ENCODE measurements at regions not wholly inside any gene's neighbourhood (a gene's known extent, or its start where the extent isn't known, plus 50 kb on each side); places are given as distances from the start of the nearest gene placed in this dataset.

DNA sequence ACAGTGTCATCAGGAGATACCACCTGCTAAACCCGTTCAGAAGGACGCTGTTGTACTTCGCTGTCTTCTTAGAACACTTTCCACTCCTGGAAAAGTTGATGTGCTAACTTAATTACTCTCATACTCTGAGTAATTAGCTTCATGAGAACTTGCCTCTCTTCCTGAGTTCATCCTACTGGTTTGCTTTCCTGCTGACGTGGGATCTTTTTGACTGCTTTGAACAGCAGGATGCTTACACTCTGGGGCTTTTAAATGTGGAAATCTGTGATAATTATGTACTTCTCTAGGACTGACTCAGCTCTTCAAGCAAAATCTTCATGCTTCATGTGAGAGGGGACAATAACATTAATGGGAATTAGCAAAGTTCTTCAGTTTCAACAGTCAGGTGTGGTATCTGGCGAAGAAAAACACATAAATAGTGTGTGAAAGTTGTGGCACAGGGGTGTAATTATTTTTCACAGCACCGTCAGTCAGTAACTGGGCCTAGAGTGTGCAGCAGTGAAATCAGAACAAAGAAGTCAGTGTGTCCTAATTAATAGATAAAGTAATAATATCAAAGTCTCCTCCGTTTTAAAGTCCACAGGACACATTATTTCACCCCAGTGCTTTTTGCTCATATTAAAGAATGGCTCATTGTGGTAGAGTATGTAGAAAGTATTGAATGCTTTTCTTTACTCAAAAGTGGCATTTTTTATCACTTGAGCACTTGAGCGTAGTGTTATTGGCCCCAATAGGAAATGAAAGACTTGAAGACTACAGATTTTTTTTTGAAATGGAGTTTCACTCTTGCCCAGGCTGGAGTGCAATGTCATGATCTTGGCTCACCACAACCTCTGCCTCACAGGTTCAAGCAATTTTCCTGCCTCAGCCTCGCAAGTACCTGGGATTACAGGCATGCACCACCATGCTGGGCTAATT lies 140.9 kb upstream of the DMRT1 start:
- CTCF ChIA-PET = no interaction called here
- POLR2A ChIA-PET = no interaction called here

GRCh38 chr9:703392-703791 lies 138.1 kb upstream of the DMRT1 start:
- TF ChIP-seq CTCF (IDR thresholded peaks at IDR 0.05; ENCODE audit: low read depth, low read length) = no peak
- DNase-seq (ENCODE audit: low read depth, low spot score) = no peak
- H3K27ac ChIP-seq (ENCODE audit: low read depth, low read length) = no peak overlapping the region
- no peaks in the 10 kb centered on the region for H3K27me3 ChIP-seq (ENCODE audit: control insufficient read depth, insufficient read depth, low read length)
- CTCF ChIA-PET = interaction anchor here (1.9 kb wide), 1 partner anchor 10 kb away, joined by 9 read pairs; no protein-coding TSS in a partner anchor
- no peak overlapping the region for H3K4me3 ChIP-seq (ENCODE audit: low read depth, low read length)
- no peaks in the 10 kb centered on the region for H3K9me3 ChIP-seq (ENCODE audit: control insufficient read depth, insufficient read depth, low read length)
- POLR2A ChIA-PET = interaction anchor here (0.8 kb wide), 1 partner anchor 49 kb away, joined by 4 read pairs; no protein-coding TSS in a partner anchor

More for the DNA sequence above, 140.9 kb upstream of the DMRT1 start:
- Histone ChIP-seq H3K27me3 (ENCODE audit: control insufficient read depth, insufficient read depth, low read length) (no peaks in the 10 kb centered on the region), H3K9me3 (ENCODE audit: control insufficient read depth, insufficient read depth, low read length) (no peaks in the 10 kb centered on the region), H3K4me3 (ENCODE audit: low read depth, low read length) (no peak overlapping the region), H3K27ac (ENCODE audit: low read depth, low read length) (no peak overlapping the region)
- no peak for TF ChIP-seq CTCF (IDR thresholded peaks at IDR 0.05; ENCODE audit: low read depth, low read length)
- DNase-seq (ENCODE audit: low read depth, low spot score) = no peak

- no peak for DNase-seq (ENCODE audit: low read depth, low spot score)
- POLR2A ChIA-PET = interaction anchor here (1.2 to 1.5 kb wide), 4 partner anchors 10 to 46 kb away, joined by 3 to 19 read pairs (median 6); no protein-coding TSS in a partner anchor
- Histone ChIP-seq H3K27ac (ENCODE audit: low read depth, low read length) (no peak overlapping the region), H3K9me3 (ENCODE audit: control insufficient read depth, insufficient read depth, low read length) (no peaks in the 10 kb centered on the region), H3K4me3 (ENCODE audit: low read depth, low read length) (no peak overlapping the region), H3K27me3 (ENCODE audit: control insufficient read depth, insufficient read depth, low read length) (no peaks in the 10 kb centered on the region)
- CTCF ChIA-PET = interaction anchor here (1.0 kb wide), 1 partner anchor 9 kb away, joined by 3 read pairs; no protein-coding TSS in a partner anchor
- TF ChIP-seq CTCF (IDR thresholded peaks at IDR 0.05; ENCODE audit: low read depth, low read length) = no peak
Observed at GRCh38 chr9:706073-706472, 135.4 kb upstream of the DMRT1 start.

GRCh38 chr9:706606-707459 lies 134.7 kb upstream of the DMRT1 start:
- POLR2A ChIA-PET = interaction anchor here (0.5 to 1.5 kb wide), 11 partner anchors 9 to 98 kb away, joined by 3 to 19 read pairs (median 3); no protein-coding TSS in a partner anchor
- Histone ChIP-seq H3K27me3 (ENCODE audit: control insufficient read depth, insufficient read depth, low read length) (no peaks in the 10 kb centered on the region), H3K27ac (ENCODE audit: low read depth, low read length) (peak overlapping the region; percentile 90), H3K9me3 (ENCODE audit: control insufficient read depth, insufficient read depth, low read length) (no peaks in the 10 kb centered on the region; the same call in 1 of the 2 replicates), H3K4me3 (ENCODE audit: low read depth, low read length) (peak overlapping the region; percentile 64)
- no peak for TF ChIP-seq CTCF (IDR thresholded peaks at IDR 0.05; ENCODE audit: low read depth, low read length)
- CTCF ChIA-PET = interaction anchor here (0.6 to 1.0 kb wide), 3 partner anchors 9 to 41 kb away, joined by 3 read pairs; no protein-coding TSS in a partner anchor
- DNase-seq (ENCODE audit: low read depth, low spot score) = no peak

All from AG04450 (cell line).